NCI-H82 treated with DMSO at 0.1 percent for 48 hours (cell line): ENCODE measurements at regions not wholly inside any gene's neighbourhood (a gene's known extent, or its start where the extent isn't known, plus 50 kb on each side); places are given as distances from the start of the nearest gene placed in this dataset.
A peak's percentile ranks its signal among the peaks of the same experiment; 100 is the strongest.

Experiments
- DNase-seq: peaks from one replicate; lab custom pipeline; 2025; ENCODE audit not compliant: unreplicated experiment; lab: John Stamatoyannopoulos, UW

DNA sequence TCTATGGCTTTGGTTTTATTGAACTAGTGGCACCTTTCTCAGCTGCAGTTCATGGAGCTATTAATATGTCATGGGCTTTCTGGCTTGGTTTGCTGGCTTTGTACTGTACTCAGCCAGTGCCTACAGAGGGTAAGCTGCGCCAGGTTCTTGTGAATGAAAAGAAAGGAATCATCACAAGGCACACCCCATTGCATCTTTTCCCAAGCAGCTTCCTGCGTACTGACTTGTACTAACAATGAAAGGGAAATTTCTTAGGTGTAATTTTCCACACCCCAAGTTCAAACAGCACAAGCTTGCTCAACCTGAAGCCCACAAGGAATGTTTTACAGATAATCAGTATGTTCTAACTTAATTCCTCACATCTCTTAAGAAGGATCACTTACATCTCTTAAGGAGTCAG lies 78.0 kb upstream of the TNFSF18 start:
- no peak for DNase-seq

DNA sequence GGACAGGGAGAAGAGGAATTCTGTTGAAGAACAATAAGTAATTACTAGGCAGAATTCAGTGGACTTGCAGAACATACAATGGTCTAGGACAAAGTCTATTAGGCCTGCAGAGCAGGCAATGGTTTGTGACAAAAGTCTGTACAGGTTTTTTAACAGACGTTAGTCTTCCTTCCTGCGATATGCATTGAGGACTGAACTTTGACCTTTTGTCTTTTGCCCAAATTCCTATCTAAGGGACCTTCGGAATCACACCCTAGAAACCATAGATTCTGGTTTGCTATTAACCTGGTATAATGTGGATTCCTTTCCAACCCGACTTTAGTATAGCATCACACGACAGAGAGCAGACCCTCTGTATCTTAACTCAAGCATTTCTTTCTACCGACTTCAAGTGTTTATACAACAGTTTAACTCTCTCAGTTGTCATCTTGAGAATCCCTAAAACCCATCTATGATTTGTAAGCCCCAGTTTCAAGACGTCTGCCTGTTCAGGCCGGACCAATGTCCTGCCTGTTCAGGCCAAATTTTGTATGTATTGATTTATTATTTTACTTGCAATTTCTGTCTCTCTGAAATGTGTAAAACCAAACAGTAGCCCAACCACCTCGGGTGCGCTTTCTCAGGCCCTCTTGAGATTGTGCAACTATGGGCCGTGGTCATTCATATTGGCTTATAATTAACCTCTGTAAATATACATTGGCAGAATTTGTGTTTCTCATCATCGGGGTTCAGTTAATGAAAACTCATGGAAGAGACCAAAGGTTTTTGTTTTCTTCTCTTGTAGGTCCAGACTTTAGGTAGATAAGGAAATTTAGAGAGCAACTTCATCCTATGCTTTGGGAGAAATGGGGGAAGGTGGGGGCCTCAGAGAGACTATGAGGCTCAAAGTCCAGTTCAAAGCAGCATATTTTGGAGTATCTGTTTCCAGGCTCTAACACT lies 76.9 kb upstream of the TNFSF18 start:
- DNase-seq: no peak

DNA sequence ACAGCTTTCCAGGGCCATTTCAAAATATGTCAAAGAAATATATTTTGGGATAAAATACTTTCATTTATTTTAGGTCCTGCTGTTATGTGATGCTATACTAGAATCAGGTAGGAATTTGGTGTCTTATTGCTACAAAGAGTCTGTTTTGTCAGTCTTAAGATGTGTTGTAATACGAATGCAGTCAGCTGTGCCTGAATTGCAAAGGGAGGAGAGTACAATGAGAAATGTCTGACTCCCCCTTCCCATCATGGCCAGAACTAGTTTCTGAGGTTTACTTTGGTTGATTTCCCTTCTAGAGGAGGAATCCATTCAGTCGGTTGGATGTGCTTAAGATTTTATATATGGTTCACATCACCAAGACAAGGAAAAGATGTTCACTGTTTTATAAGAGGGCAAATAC lies 75.7 kb upstream of the TNFSF18 start:
- no peak for DNase-seq

GRCh38 chr1:173122958-173123852 lies 72.5 kb upstream of the TNFSF18 start:
- DNase-seq: peak; percentile 6

DNA sequence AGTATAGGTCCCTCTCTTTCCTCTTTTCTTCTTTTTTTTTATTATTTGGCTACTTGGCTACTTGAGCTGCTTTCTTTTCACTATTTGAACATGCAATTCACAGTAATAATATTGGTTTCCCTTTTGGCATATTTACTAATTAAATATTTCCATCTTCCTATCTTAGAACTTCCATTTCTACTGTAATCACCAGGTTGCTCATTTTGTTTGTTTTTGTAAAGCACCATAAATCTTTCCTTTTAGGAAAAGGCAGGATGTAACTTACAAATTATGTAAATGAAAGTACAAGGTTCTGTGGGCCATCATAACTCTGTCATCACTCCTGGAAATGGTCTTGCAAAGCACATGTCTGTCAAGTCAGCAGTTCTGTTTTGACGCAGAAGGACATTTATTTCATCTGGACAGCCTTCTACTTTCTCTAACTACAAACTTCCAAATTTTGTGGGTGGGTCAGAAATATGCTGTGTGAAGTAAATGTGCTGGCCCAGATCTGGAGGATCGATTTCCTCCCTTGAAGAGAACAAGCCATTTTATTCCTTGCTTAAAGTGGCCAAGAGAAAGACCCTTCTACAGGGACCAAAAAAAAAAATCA lies 71.7 kb upstream of the TNFSF18 start:
- no peak for DNase-seq

- no peak for DNase-seq
Measured at GRCh38 chr1:173118404-173118803, 67.7 kb upstream of the TNFSF18 start.

GRCh38 chr1:173117761-173118160 lies 67.0 kb upstream of the TNFSF18 start:
- no peak for DNase-seq

DNA sequence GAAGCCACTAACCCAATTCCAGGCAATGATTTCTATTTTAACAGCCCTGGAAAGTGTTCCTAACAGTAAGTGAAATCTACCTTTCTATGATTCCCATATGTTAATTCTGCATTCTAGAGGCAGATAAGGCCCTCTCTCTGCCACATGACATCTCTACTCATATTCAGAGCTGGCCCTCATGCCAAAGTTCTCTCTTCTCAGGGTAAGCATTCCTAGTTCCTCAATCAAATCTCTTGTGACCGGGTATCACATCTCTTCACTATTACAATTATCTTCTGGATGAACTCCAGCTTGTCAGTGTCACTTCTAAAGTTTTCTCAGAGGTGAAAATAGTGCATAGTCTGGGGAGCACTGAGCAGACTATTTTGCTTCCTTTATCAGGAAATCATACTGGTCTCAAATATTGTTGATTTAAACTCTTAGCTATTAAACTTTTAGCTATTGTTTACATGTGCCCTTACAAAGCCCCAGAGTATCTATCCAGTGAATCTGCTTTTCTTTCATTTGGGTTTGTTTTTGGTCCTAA lies 66.4 kb upstream of the TNFSF18 start:
- no peak for DNase-seq

DNA sequence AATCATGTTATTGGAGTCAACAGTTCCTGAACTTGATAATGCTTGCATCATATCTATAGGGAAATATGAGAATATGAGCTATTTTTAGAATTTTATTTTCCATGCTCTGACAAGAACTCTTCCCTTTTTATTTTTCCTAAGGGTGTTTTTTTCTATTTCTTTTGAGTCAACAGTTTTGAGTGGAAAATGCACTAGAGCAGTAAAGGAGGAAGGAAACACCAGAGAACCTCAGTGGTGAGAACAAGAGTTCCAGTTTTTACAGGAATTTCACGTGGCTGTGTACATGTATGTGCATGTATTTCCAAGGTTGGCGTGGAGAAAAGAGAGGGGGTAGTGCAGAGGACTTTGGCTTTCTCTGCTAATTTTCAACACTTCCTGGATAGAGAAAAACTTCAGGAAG lies 63.6 kb upstream of the TNFSF18 start:
- DNase-seq: no peak

GRCh38 chr1:173113015-173113741 lies 62.4 kb upstream of the TNFSF18 start:
- DNase-seq: no peak

DNA sequence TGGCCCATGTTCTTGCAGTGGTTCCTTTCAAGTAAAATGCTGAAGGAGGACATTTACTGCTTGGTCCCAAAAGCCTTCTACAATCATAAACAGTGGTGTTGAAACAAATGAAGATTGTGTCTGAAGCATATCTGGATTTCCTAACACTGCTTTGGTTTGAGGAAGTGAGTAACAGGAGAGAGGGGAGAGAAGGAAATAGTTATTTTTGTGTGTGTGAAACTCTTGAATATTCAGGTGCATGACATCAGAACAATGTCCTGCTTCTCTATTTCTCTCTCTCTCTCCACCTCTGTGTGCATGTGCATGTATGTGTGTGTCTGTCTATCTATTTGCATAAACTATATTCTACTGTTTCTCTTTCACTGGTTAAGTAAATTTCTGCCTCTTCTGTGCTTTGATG lies 61.4 kb upstream of the TNFSF18 start:
- DNase-seq: no peak

- no peak for DNase-seq
Measured at GRCh38 chr1:173107696-173108095, 57.0 kb upstream of the TNFSF18 start.

DNA sequence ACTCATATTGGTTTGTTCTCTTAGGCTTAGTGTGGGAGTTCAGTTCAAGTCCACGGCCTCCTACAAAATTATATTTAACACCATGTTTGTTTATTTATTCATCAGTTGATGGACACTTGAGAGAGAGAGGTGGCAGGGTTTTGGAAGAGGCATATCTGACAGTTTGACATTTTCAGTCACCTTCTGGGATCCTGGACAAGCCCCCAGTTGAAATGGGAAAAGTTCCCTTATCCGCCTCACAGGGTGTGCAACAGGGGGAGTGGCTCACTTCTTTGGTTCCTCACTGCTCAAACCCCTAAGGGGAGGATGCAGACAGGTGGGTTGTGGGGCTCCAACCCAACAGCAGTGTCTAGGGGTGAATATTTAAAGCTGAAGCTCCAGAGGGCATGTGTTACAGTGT lies 52.3 kb upstream of the TNFSF18 start:
- DNase-seq: no peak

GRCh38 chr1:173101589-173101988 lies 50.8 kb upstream of the TNFSF18 start:
- no peak for DNase-seq

DNA sequence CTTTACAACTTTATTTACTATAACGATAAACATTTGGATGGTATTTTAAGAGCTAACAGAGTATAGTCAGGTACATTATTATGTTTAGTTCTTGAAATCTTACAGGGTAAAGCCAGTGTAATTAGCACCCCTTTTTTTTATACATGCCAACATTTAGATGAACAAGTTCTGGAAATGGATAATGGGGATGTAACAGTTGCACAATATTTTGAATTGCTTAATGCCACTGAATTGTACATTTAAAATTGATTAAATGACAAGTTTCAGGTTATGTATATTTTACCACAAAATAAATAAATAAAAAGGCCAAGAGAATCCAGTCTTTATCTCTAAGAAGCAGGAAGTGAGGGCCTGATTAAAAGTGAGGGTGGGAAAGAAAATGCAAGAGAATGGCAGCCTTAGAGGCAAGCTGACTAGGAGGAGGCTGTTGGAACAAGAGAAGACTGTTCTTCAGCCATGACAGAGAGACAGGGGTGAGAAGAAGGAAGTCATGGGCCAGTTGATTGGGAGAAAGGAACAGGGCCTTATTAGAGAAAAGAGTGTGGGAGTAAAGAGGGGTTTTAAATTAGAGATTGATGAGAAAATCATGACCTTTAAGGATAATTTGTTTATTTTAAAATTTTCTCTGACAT lies 49.9 kb upstream of the TNFSF18 start:
- no peak for DNase-seq
